Suprapubic skin (tissue), 4 donors: ENCODE measurements at regions not wholly inside any gene's neighbourhood (a gene's known extent, or its start where the extent isn't known, plus 50 kb on each side); places are given as distances from the start of the nearest gene placed in this dataset.

Experiments
- DNase-seq, 2 donors: peaks; one replicate each; pipeline ENCODE4 v3.0.0-alpha.2; 2019; ENCODE audit warnings: low spot score in 2 of 2
- H3K27ac ChIP-seq: fragments of 200-600 bp; sonication (generic); one replicate; pipeline ENCODE4 v1.5.1; 2019
- H3K27me3 ChIP-seq: fragments of 200-600 bp; sonication (generic); one replicate; pipeline ENCODE4 v1.5.1; 2019
- H3K36me3 ChIP-seq: fragments of 200-600 bp; sonication (generic); one replicate; pipeline ENCODE4 v1.5.1; 2019
- H3K4me1 ChIP-seq: fragments of 200-600 bp; sonication (generic); one replicate; pipeline ENCODE4 v1.5.1; 2019
- H3K4me3 ChIP-seq: fragments of 200-600 bp; sonication (generic); one replicate; pipeline ENCODE4 v1.5.1; 2019; ENCODE audit warnings: mild to moderate bottlenecking
- H3K9me3 ChIP-seq: fragments of 200-600 bp; sonication (generic); one replicate; pipeline ENCODE4 v1.5.1; 2019
- EP300 ChIP-seq: sonication (generic); formaldehyde crosslinking; IDR thresholded peaks from one replicate; pipeline ENCODE4 v1.6.1; 2017; ENCODE audit warnings: antibody characterized with exemption
- POLR2A ChIP-seq, 2 donors: fragments of 450-650 bp; IDR thresholded peaks; one replicate each; pipeline ENCODE4 v1.6.1; 2017; ENCODE audit warnings: antibody characterized with exemption in 2 of 2, mild to moderate bottlenecking in 2 of 2, moderate library complexity in 2 of 2
- POLR2AphosphoS5 ChIP-seq, 3 donors: sonication (generic); formaldehyde crosslinking; IDR thresholded peaks; one replicate each; pipeline ENCODE4 v1.6.1; 2017; ENCODE audit warnings: antibody characterized with exemption in 3 of 3
- WGBS: methylation state at CpG from one replicate; pipeline ENCODE4 v1.1.5; 2018; 5-methylcytosine and 5-hydroxymethylcytosine counted together
- TF ChIP-seq, protein P1 (sequence below), 2 donors: fragments of 200-600 bp in 1 of 2; fragments of 450-650 bp in 1 of 2; sonication (generic) in 1 of 2; IDR thresholded peaks; one replicate each; pipeline ENCODE4 v1.5.1; 2016 to 2019; ENCODE audit warnings: antibody characterized with exemption in 2 of 2, mild to moderate bottlenecking in 1 of 2, moderate library complexity in 1 of 2

DNA sequence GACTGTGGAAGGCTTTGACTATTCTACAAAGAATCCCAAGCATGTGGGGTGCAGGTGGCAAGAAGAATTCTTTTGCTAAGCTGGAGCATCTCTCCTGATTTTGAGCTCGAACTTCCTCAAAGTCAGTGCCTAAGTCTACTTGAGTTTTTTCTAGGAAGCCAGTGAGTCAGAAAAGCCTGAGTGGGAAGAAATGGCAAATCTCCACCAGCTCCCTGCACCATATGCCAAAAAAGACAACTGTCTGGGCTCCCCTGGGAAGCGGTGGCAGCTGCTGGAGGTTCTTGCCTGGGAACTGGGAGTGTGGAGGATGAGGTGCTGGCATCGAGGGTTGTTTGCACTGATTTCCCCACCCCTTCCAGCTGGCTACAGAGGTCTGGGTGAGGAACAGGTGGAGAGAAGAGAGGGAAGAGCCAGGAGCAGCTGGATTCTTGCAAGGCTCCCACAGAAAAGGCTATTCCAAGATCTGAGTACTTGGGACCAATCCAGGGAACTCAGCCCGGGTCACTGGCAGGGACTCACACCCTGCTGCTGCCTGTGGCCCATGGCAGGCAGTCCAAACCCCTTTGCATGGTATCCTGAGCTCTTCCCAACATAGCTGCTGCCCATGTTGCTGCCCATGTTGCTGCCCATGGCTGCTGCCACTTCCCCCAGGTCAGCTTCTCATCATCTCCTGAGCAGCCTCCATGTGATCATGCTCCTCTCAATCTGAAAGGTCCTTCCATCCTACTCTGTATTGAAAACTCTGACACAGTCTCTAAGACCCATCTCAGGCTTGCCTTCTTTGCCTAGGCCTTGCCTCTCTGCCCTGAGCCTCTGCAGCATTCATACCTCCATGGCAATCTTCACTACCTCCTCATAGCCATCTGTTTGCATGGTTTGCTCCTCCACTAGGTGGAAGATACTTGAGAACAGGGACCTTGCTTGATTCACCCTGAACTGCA lies 128.3 kb upstream of the SPATS2L start:
- H3K27ac ChIP-seq: no peak overlapping the region
- 47% methylated on average over 4 of the region's 4 CpGs for WGBS

DNA sequence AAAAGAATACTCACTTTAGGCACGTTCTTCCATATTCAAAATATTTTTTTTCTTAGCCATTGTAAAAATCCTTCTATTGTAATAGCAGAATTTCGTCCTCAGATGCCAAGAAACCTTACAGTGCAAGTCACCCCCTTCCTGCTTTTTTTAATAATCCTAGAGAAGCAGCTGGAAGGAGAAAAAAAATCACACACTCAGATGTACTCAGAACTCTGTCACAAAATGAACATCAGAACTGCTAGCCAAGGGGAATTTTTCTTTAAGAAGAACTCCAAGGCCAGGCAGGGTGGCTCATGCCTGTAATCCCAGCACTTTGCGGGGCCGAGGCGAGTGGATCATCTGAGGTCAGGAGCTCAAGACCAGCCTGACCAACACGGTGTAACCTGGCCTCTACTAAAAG lies 127.3 kb upstream of the SPATS2L start:
- no peaks in the 10 kb centered on the region for H3K36me3 ChIP-seq
- H3K27ac ChIP-seq: no peak overlapping the region
- no peaks in the 10 kb centered on the region for H3K4me1 ChIP-seq
- WGBS: 71% methylated on average over 6 of the region's 6 CpGs
- peaks cover 2% of the 10 kb centered on the region for H3K27me3 ChIP-seq
- no peak for DNase-seq
- TF ChIP-seq, protein P1, sequence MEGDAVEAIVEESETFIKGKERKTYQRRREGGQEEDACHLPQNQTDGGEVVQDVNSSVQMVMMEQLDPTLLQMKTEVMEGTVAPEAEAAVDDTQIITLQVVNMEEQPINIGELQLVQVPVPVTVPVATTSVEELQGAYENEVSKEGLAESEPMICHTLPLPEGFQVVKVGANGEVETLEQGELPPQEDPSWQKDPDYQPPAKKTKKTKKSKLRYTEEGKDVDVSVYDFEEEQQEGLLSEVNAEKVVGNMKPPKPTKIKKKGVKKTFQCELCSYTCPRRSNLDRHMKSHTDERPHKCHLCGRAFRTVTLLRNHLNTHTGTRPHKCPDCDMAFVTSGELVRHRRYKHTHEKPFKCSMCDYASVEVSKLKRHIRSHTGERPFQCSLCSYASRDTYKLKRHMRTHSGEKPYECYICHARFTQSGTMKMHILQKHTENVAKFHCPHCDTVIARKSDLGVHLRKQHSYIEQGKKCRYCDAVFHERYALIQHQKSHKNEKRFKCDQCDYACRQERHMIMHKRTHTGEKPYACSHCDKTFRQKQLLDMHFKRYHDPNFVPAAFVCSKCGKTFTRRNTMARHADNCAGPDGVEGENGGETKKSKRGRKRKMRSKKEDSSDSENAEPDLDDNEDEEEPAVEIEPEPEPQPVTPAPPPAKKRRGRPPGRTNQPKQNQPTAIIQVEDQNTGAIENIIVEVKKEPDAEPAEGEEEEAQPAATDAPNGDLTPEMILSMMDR (IDR thresholded peaks at IDR 0.05): no peak
- TF ChIP-seq POLR2A (IDR thresholded peaks at IDR 0.05): no peak
- no peak overlapping the region for H3K4me3 ChIP-seq
- no peaks in the 10 kb centered on the region for H3K9me3 ChIP-seq

More for the DNA sequence above, 128.3 kb upstream of the SPATS2L start:
- no peaks in the 10 kb centered on the region for H3K4me1 ChIP-seq
- no peaks in the 10 kb centered on the region for H3K36me3 ChIP-seq
- DNase-seq: no peak
- no peak overlapping the region for H3K4me3 ChIP-seq
- H3K9me3 ChIP-seq: no peaks in the 10 kb centered on the region
- H3K27me3 ChIP-seq: peaks cover 2% of the 10 kb centered on the region
- TF ChIP-seq POLR2A (IDR thresholded peaks at IDR 0.05) (no peak), EP300 (no peak), POLR2AphosphoS5 (IDR thresholded peaks at IDR 0.05) (no peak)
- TF ChIP-seq, protein P1 (IDR thresholded peaks at IDR 0.05): no peak

GRCh38 chr2:200180943-200181342 lies 125.5 kb upstream of the SPATS2L start:
- Histone ChIP-seq H3K9me3 (no peaks in the 10 kb centered on the region), H3K4me1 (no peaks in the 10 kb centered on the region), H3K27ac (no peak overlapping the region), H3K36me3 (no peaks in the 10 kb centered on the region), H3K27me3 (peaks cover 2% of the 10 kb centered on the region), H3K4me3 (no peak overlapping the region)
- DNase-seq: no peak
- 81% methylated on average over 3 of the region's 3 CpGs for WGBS
- no peak for TF ChIP-seq POLR2AphosphoS5 (IDR thresholded peaks at IDR 0.05)

DNA sequence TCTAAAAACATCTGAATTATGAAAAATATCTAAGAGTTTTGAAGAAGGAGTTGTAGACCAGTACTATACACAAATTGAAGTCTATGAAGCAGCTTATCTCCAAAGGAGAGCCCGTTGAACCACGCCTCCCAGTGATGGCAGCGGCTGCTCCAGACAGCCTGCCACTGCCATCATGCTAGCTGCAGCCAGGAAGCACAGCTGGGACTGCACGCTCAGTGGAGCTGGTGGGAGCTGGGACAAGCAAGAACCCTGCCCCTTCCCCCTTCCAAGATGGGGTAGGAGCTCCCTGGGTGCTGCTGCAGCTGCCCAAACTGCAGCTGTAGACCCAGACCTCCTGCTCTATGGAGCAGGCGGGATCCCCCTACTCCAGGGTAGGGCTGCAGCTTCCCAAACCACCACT lies 124.7 kb upstream of the SPATS2L start:
- no peak for DNase-seq
- 92% methylated on average over 4 of the region's 5 CpGs for WGBS
- no peaks in the 10 kb centered on the region for H3K4me1 ChIP-seq

GRCh38 chr2:200184748-200185627 lies 121.5 kb upstream of the SPATS2L start:
- WGBS: 57% methylated on average over 8 of the region's 8 CpGs
- H3K4me3 ChIP-seq: no peak overlapping the region
- peaks cover under 1% of the 10 kb centered on the region for H3K27me3 ChIP-seq
- TF ChIP-seq EP300 (no peak), POLR2AphosphoS5 (IDR thresholded peaks at IDR 0.05) (no peak), POLR2A (IDR thresholded peaks at IDR 0.05) (no peak)
- TF ChIP-seq, protein P1 (IDR thresholded peaks at IDR 0.05): no peak
- H3K36me3 ChIP-seq: no peaks in the 10 kb centered on the region
- no peak overlapping the region for H3K27ac ChIP-seq
- no peak for DNase-seq
- H3K9me3 ChIP-seq: no peaks in the 10 kb centered on the region
- no peaks in the 10 kb centered on the region for H3K4me1 ChIP-seq

More for the DNA sequence above, 124.7 kb upstream of the SPATS2L start:
- no peaks in the 10 kb centered on the region for H3K36me3 ChIP-seq
- peaks cover 2% of the 10 kb centered on the region for H3K27me3 ChIP-seq
- H3K9me3 ChIP-seq: no peaks in the 10 kb centered on the region
- H3K4me3 ChIP-seq: no peak overlapping the region
- H3K27ac ChIP-seq: no peak overlapping the region
- TF ChIP-seq EP300 (no peak), POLR2A (IDR thresholded peaks at IDR 0.05) (no peak), POLR2AphosphoS5 (IDR thresholded peaks at IDR 0.05) (no peak)
- TF ChIP-seq, protein P1 (IDR thresholded peaks at IDR 0.05): no peak
